ENCODE measurements at regions not wholly inside any gene's neighbourhood (a gene's known extent, or its start where the extent isn't known, plus 50 kb on each side); places are given as distances from the start of the nearest gene placed in this dataset.
"Not testable (repeated sequence)": the region's sequence is repeated elsewhere in the genome, so short reads cannot be mapped to it uniquely, and the experiment has no call there.

- no peak for DNase-seq (ENCODE audit: low read depth in 2 of 2)
Observed at GRCh38 chr4:57418133-57418532, 307.9 kb upstream of the IGFBP7 start.

- no peak for DNase-seq (ENCODE audit: low read depth in 2 of 2)
Observed at GRCh38 chr4:57412259-57413054, 302.3 kb upstream of the IGFBP7 start.

- no peak for DNase-seq (ENCODE audit: low read depth in 2 of 2)
Observed at GRCh38 chr4:57410331-57411052, 300.3 kb upstream of the IGFBP7 start.

- DNase-seq (ENCODE audit: low read depth in 2 of 2) = no peak
Observed at GRCh38 chr4:57405359-57405758, 295.2 kb upstream of the IGFBP7 start.

GRCh38 chr4:57404483-57404882 lies 294.3 kb upstream of the IGFBP7 start:
- no peak for DNase-seq (ENCODE audit: low read depth in 2 of 2)

- no peak for DNase-seq (ENCODE audit: low read depth in 2 of 2)
Observed at GRCh38 chr4:57403591-57403990, 293.4 kb upstream of the IGFBP7 start.

GRCh38 chr4:57401586-57401985 lies 291.4 kb upstream of the IGFBP7 start:
- DNase-seq (ENCODE audit: low read depth in 2 of 2) = no peak

- no peak for DNase-seq (ENCODE audit: low read depth in 2 of 2)
Observed at GRCh38 chr4:57378766-57379165, 268.6 kb upstream of the IGFBP7 start.

- DNase-seq (ENCODE audit: low read depth in 2 of 2) = no peak
Observed at GRCh38 chr4:57374866-57375595, 264.8 kb upstream of the IGFBP7 start.

- DNase-seq (ENCODE audit: low read depth in 2 of 2) = no peak
Observed at GRCh38 chr4:57373991-57374390, 263.8 kb upstream of the IGFBP7 start.

- DNase-seq (ENCODE audit: low read depth in 2 of 2) = no peak
Observed at GRCh38 chr4:57371671-57372070, 261.5 kb upstream of the IGFBP7 start.

- no peak for DNase-seq (ENCODE audit: low read depth in 2 of 2)
Observed at GRCh38 chr4:57370691-57371090, 260.5 kb upstream of the IGFBP7 start.

- DNase-seq (ENCODE audit: low read depth in 2 of 2) = no peak
Observed at GRCh38 chr4:57369446-57369845, 259.3 kb upstream of the IGFBP7 start.

GRCh38 chr4:57364255-57364654 lies 254.1 kb upstream of the IGFBP7 start:
- no peak for DNase-seq (ENCODE audit: low read depth in 2 of 2)

- no peak for DNase-seq (ENCODE audit: low read depth in 2 of 2)
Observed at GRCh38 chr4:57363346-57363745, 253.2 kb upstream of the IGFBP7 start.

GRCh38 chr4:57360681-57361080 lies 250.5 kb upstream of the IGFBP7 start:
- no peak for DNase-seq (ENCODE audit: low read depth in 2 of 2)

GRCh38 chr4:57355101-57355665 lies 245.0 kb upstream of the IGFBP7 start:
- DNase-seq (ENCODE audit: low read depth in 2 of 2) = no peak

GRCh38 chr4:57351731-57352130 lies 241.5 kb upstream of the IGFBP7 start:
- no peak for DNase-seq (ENCODE audit: low read depth in 2 of 2)

- no peak for DNase-seq (ENCODE audit: low read depth in 2 of 2)
Observed at GRCh38 chr4:57344296-57344695, 234.1 kb upstream of the IGFBP7 start.

- DNase-seq (ENCODE audit: low read depth in 2 of 2) = no peak
Observed at GRCh38 chr4:57342411-57342810, 232.2 kb upstream of the IGFBP7 start.

- DNase-seq (ENCODE audit: low read depth in 2 of 2) = not testable (repeated sequence)
Observed at GRCh38 chr4:57338861-57339260, 228.7 kb upstream of the IGFBP7 start.

- DNase-seq (ENCODE audit: low read depth in 2 of 2) = no peak
Observed at GRCh38 chr4:57333684-57334083, 223.5 kb upstream of the IGFBP7 start.
